Ramos (cell line): ENCODE measurements at regions not wholly inside any gene's neighbourhood (a gene's known extent, or its start where the extent isn't known, plus 50 kb on each side); places are given as distances from the start of the nearest gene placed in this dataset.
"Not testable (repeated sequence)": the region's sequence is repeated elsewhere in the genome, so short reads cannot be mapped to it uniquely, and the experiment has no call there.

ENCODE experiments used
- in situ Hi-C: fragments of 300-500 bp; cut with MboI; formaldehyde crosslinking; loops from one replicate; pipeline ENCODE4 v1.14.3; 2022; ENCODE audit warnings: low sequenced_read_pairs; ENCODE audit not compliant: unreplicated experiment

GRCh38 chr9:16294133-16294770 lies 576.2 kb downstream of the BNC2 start:
- in situ Hi-C loops, result no loop called here

GRCh38 chr9:16294940-16295339 lies 575.5 kb downstream of the BNC2 start:
- in situ Hi-C loops, result not testable (repeated sequence)

- in situ Hi-C loops, result not testable (repeated sequence)
Measured at GRCh38 chr9:16299368-16299767, 571.1 kb downstream of the BNC2 start.

- in situ Hi-C loops, result no loop called here
Measured at GRCh38 chr9:16303506-16303905, 567.0 kb downstream of the BNC2 start.

- in situ Hi-C loops, result no loop called here
Measured at GRCh38 chr9:16304301-16304700, 566.2 kb downstream of the BNC2 start.

- in situ Hi-C loops, result no loop called here
Measured at GRCh38 chr9:16306586-16306985, 563.9 kb downstream of the BNC2 start.

- in situ Hi-C loops, result no loop called here
Measured at GRCh38 chr9:16307626-16308195, 562.8 kb downstream of the BNC2 start.

- in situ Hi-C loops, result no loop called here
Measured at GRCh38 chr9:16308645-16309044, 561.8 kb downstream of the BNC2 start.

GRCh38 chr9:16309082-16309468 lies 561.4 kb downstream of the BNC2 start:
- in situ Hi-C loops, result no loop called here

GRCh38 chr9:16309469-16310271 lies 560.8 kb downstream of the BNC2 start:
- in situ Hi-C loops, result no loop called here

- in situ Hi-C loops, result no loop called here
Measured at GRCh38 chr9:16310278-16311110, 560.0 kb downstream of the BNC2 start.

GRCh38 chr9:16312116-16312515 lies 558.4 kb downstream of the BNC2 start:
- in situ Hi-C loops, result no loop called here

GRCh38 chr9:16312962-16313546 lies 557.4 kb downstream of the BNC2 start:
- in situ Hi-C loops, result no loop called here

- in situ Hi-C loops, result no loop called here
Measured at GRCh38 chr9:16314476-16314875, 556.0 kb downstream of the BNC2 start.

GRCh38 chr9:16315720-16316119 lies 554.8 kb downstream of the BNC2 start:
- in situ Hi-C loops, result no loop called here

- in situ Hi-C loops, result no loop called here
Measured at GRCh38 chr9:16316456-16316855, 554.0 kb downstream of the BNC2 start.

- in situ Hi-C loops, result no loop called here
Measured at GRCh38 chr9:16316911-16317817, 553.3 kb downstream of the BNC2 start.

GRCh38 chr9:16318516-16319060 lies 551.9 kb downstream of the BNC2 start:
- in situ Hi-C loops, result no loop called here

GRCh38 chr9:16319646-16320045 lies 550.8 kb downstream of the BNC2 start:
- in situ Hi-C loops, result no loop called here
